ENCODE measurements at regions not wholly inside any gene's neighbourhood (a gene's known extent, or its start where the extent isn't known, plus 50 kb on each side); places are given as distances from the start of the nearest gene placed in this dataset.
"Not testable (repeated sequence)": the region's sequence is repeated elsewhere in the genome, so short reads cannot be mapped to it uniquely, and the experiment has no call there.

- no peaks in the 10 kb centered on the region for H3K4me1 ChIP-seq (ENCODE audit: low read length)
- no peaks in the 10 kb centered on the region for H4K20me1 ChIP-seq (ENCODE audit: insufficient read depth, low read length)
- H3K27me3 ChIP-seq (replicated peaks; ENCODE audit: insufficient read depth, low read length), result no peaks in the 10 kb centered on the region
- no peak overlapping the region for H2AFZ ChIP-seq (ENCODE audit: low read length)
- no peak for TF ChIP-seq EZH2phosphoT487 (IDR thresholded peaks at IDR 0.05; ENCODE audit: low read length)
- TF ChIP-seq EZH2 (optimal IDR thresholded peaks at IDR 0.05; ENCODE audit: low read depth, low read length), result no peak
- TF ChIP-seq CTCF (IDR thresholded peaks at IDR 0.05; ENCODE audit: low read length), result no peak
- no peak for DNase-seq
- no peaks in the 10 kb centered on the region for H3K36me3 ChIP-seq (replicated peaks; ENCODE audit: insufficient read depth, low read length)
- H3K4me3 ChIP-seq (ENCODE audit: low read length), result no peak overlapping the region
- no peaks in the 10 kb centered on the region for H3K79me2 ChIP-seq (ENCODE audit: low read length)
- no peak overlapping the region for H3K9ac ChIP-seq (ENCODE audit: low read length)
- no peak overlapping the region for H3K4me2 ChIP-seq (ENCODE audit: low read depth, low read length)
- no peaks in the 10 kb centered on the region for H3F3A ChIP-seq (ENCODE audit: insufficient read depth, low read length)
- no peak overlapping the region for H3K27ac ChIP-seq (ENCODE audit: low read length)
- H3K9me3 ChIP-seq (replicated peaks; ENCODE audit: insufficient read depth, low read length), result no peaks in the 10 kb centered on the region
- no peaks in the 10 kb centered on the region for H3K9me2 ChIP-seq (replicated peaks; ENCODE audit: insufficient read depth, low read length)
These were observed 714.5 kb downstream of the PLCL1 start for GRCh38 chr2:198518935-198519334.

- H3K27me3 ChIP-seq (replicated peaks; ENCODE audit: insufficient read depth, low read length), result no peaks in the 10 kb centered on the region
- H3K9ac ChIP-seq (ENCODE audit: low read length), result no peak overlapping the region
- no peak overlapping the region for H3K27ac ChIP-seq (ENCODE audit: low read length)
- TF ChIP-seq EZH2phosphoT487 (IDR thresholded peaks at IDR 0.05; ENCODE audit: low read length) (no peak), CTCF (IDR thresholded peaks at IDR 0.05; ENCODE audit: low read length) (no peak), EZH2 (optimal IDR thresholded peaks at IDR 0.05; ENCODE audit: low read depth, low read length) (no peak)
- DNase-seq, result no peak
- H3F3A ChIP-seq (ENCODE audit: insufficient read depth, low read length), result no peaks in the 10 kb centered on the region
- H3K36me3 ChIP-seq (replicated peaks; ENCODE audit: insufficient read depth, low read length), result no peaks in the 10 kb centered on the region
- no peaks in the 10 kb centered on the region for H4K20me1 ChIP-seq (ENCODE audit: insufficient read depth, low read length)
- no peaks in the 10 kb centered on the region for H3K9me3 ChIP-seq (replicated peaks; ENCODE audit: insufficient read depth, low read length)
- no peaks in the 10 kb centered on the region for H3K9me2 ChIP-seq (replicated peaks; ENCODE audit: insufficient read depth, low read length)
- H3K4me3 ChIP-seq (ENCODE audit: low read length), result no peak overlapping the region
- H3K79me2 ChIP-seq (ENCODE audit: low read length), result no peaks in the 10 kb centered on the region
- no peak overlapping the region for H3K4me2 ChIP-seq (ENCODE audit: low read depth, low read length)
- H2AFZ ChIP-seq (ENCODE audit: low read length), result no peak overlapping the region
- H3K4me1 ChIP-seq (ENCODE audit: low read length), result no peaks in the 10 kb centered on the region
These were observed 713.6 kb downstream of the PLCL1 start for GRCh38 chr2:198517976-198518375.

- not testable (repeated sequence) for H3K4me3 ChIP-seq (ENCODE audit: low read length); H3F3A ChIP-seq (ENCODE audit: insufficient read depth, low read length); H4K20me1 ChIP-seq (ENCODE audit: insufficient read depth, low read length); H3K79me2 ChIP-seq (ENCODE audit: low read length); H3K27me3 ChIP-seq (replicated peaks; ENCODE audit: insufficient read depth, low read length); H3K4me2 ChIP-seq (ENCODE audit: low read depth, low read length); DNase-seq; H3K9me3 ChIP-seq (replicated peaks; ENCODE audit: insufficient read depth, low read length); H2AFZ ChIP-seq (ENCODE audit: low read length); H3K27ac ChIP-seq (ENCODE audit: low read length); H3K9me2 ChIP-seq (replicated peaks; ENCODE audit: insufficient read depth, low read length); H3K36me3 ChIP-seq (replicated peaks; ENCODE audit: insufficient read depth, low read length); H3K4me1 ChIP-seq (ENCODE audit: low read length); H3K9ac ChIP-seq (ENCODE audit: low read length)
These were observed 704.2 kb downstream of the PLCL1 start for GRCh38 chr2:198508610-198509009.

GRCh38 chr2:198499539-198499938 lies 695.1 kb downstream of the PLCL1 start:
- Histone ChIP-seq H3K4me3 (ENCODE audit: low read length) (no peak overlapping the region), H3K79me2 (ENCODE audit: low read length) (no peaks in the 10 kb centered on the region), H3K27ac (ENCODE audit: low read length) (no peak overlapping the region), H3K4me2 (ENCODE audit: low read depth, low read length) (no peak overlapping the region), H3K9me3 (replicated peaks; ENCODE audit: insufficient read depth, low read length) (no peaks in the 10 kb centered on the region), H3F3A (ENCODE audit: insufficient read depth, low read length) (no peaks in the 10 kb centered on the region), H3K36me3 (replicated peaks; ENCODE audit: insufficient read depth, low read length) (no peaks in the 10 kb centered on the region), H3K4me1 (ENCODE audit: low read length) (no peaks in the 10 kb centered on the region), H3K9ac (ENCODE audit: low read length) (no peak overlapping the region), H3K27me3 (replicated peaks; ENCODE audit: insufficient read depth, low read length) (no peaks in the 10 kb centered on the region), H3K9me2 (replicated peaks; ENCODE audit: insufficient read depth, low read length) (no peaks in the 10 kb centered on the region), H4K20me1 (ENCODE audit: insufficient read depth, low read length) (no peaks in the 10 kb centered on the region), H2AFZ (ENCODE audit: low read length) (no peak overlapping the region)
- TF ChIP-seq CTCF (IDR thresholded peaks at IDR 0.05; ENCODE audit: low read length) (no peak), EZH2phosphoT487 (IDR thresholded peaks at IDR 0.05; ENCODE audit: low read length) (no peak), EZH2 (optimal IDR thresholded peaks at IDR 0.05; ENCODE audit: low read depth, low read length) (no peak)
- no peak for DNase-seq
